SK-N-SH (cell line): ENCODE measurements at regions not wholly inside any gene's neighbourhood (a gene's known extent, or its start where the extent isn't known, plus 50 kb on each side); places are given as distances from the start of the nearest gene placed in this dataset.

Source experiments
- CTCF ChIA-PET: fragments of 300-600, 350-600 bp; formaldehyde crosslinking; extraction: SDS; loops from one replicate; lab custom pipeline; 2021; lab: Yijun Ruan, JAX
- POLR2A ChIA-PET: fragments of 350-600 bp; sonication (Branson Sonifier 250); formaldehyde crosslinking; extraction: SDS; loops from one replicate; lab custom pipeline; 2020; ENCODE audit warnings: antibody characterized with exemption, inconsistent platforms; lab: Yijun Ruan, JAX
- DNase-seq: peaks from one replicate; pipeline ENCODE4 v3.0.0; 2012
- H2AFZ ChIP-seq: fragments of 200-600 bp; sonication (generic); 2 replicates; pipeline ENCODE4 v1.8.1; 2016; ENCODE audit warnings: antibody characterized with exemption, mild to moderate bottlenecking, low read depth
- H3F3A ChIP-seq: fragments of 200-600 bp; sonication (generic); replicated peaks from 2 replicates; pipeline ENCODE3; 2016; ENCODE audit warnings: antibody characterized with exemption, mild to moderate bottlenecking; ENCODE audit not compliant: insufficient read depth
- H3K27ac ChIP-seq, 2 experiments: fragments of 200-500 bp in 1 of 2; fragments of 200-600 bp in 1 of 2; sonication (Bioruptor generic) in 1 of 2; sonication (generic), shearing (Covaris generic) in 1 of 2; 2 replicates each; pipeline versions ENCODE4 v1.5.1 to v1.6.1; 2014 to 2016; ENCODE audit warnings: low read depth in 2 of 2, inconsistent platforms in 1 of 2, low read length in 1 of 2, mild to moderate bottlenecking in 1 of 2, mixed read lengths in 1 of 2
- H3K27me3 ChIP-seq: fragments of 200-600 bp; sonication (generic), shearing (Covaris generic); 2 replicates; pipeline ENCODE4 v1.6.1; 2016; ENCODE audit warnings: mixed run types; ENCODE audit not compliant: insufficient read depth
- H3K36me3 ChIP-seq, 2 experiments: fragments of 200-500 bp in 1 of 2; fragments of 200-600 bp in 1 of 2; sonication (Bioruptor generic) in 1 of 2; sonication (generic) in 1 of 2; replicated peaks in 1 of 2; 2 replicates each; pipeline versions ENCODE3 to v1.5.1; 2014 to 2016; ENCODE audit warnings: low read length in 1 of 2, mild to moderate bottlenecking in 1 of 2; ENCODE audit not compliant: insufficient read depth in 2 of 2, control insufficient read depth in 1 of 2
- H3K4me1 ChIP-seq, 2 experiments: fragments of 200-500 bp in 1 of 2; fragments of 200-600 bp in 1 of 2; sonication (Bioruptor generic) in 1 of 2; sonication (generic), shearing (Covaris generic) in 1 of 2; 2 replicates each; pipeline versions ENCODE4 v1.5.1 to v1.6.1; 2014 to 2016; ENCODE audit warnings: low read depth in 1 of 2, low read length in 1 of 2, mixed run types in 1 of 2; ENCODE audit not compliant: insufficient read depth in 2 of 2, control insufficient read depth in 1 of 2
- H3K4me2 ChIP-seq: fragments of 200-600 bp; sonication (generic), shearing (Covaris generic); 2 replicates; pipeline ENCODE4 v1.6.1; 2017; ENCODE audit warnings: mixed run types
- H3K4me3 ChIP-seq, 2 experiments: fragments of 200-500 bp in 1 of 2; fragments of 200-600 bp in 1 of 2; sonication (Bioruptor generic) in 1 of 2; sonication (generic), shearing (Covaris generic) in 1 of 2; 2 replicates each; pipeline versions ENCODE4 v1.5.1 to v1.8.1; 2014 to 2016; ENCODE audit warnings: low read depth in 2 of 2, inconsistent platforms in 1 of 2, low read length in 1 of 2, mild to moderate bottlenecking in 1 of 2, mixed read lengths in 1 of 2, moderate library complexity in 1 of 2
- H3K79me2 ChIP-seq: fragments of 200-600 bp; sonication (generic); 2 replicates; pipeline ENCODE4 v1.8.1; 2017; ENCODE audit warnings: mild to moderate bottlenecking; ENCODE audit not compliant: insufficient read depth
- H3K9ac ChIP-seq: fragments of 200-600 bp; sonication (generic); 2 replicates; pipeline ENCODE4 v1.6.1; 2017; ENCODE audit warnings: mixed run types
- H3K9me2 ChIP-seq: fragments of 200-600 bp; sonication (generic); 2 replicates; pipeline ENCODE4 v1.6.1; 2017; ENCODE audit warnings: mixed run types
- H3K9me3 ChIP-seq: fragments of 200-600 bp; sonication (generic); 2 replicates; pipeline ENCODE4 v1.6.1; 2017; ENCODE audit warnings: mixed run types, mild to moderate bottlenecking, moderate library complexity
- H4K20me1 ChIP-seq: fragments of 200-600 bp; sonication (generic); 2 replicates; pipeline ENCODE4 v1.6.1; 2017; ENCODE audit warnings: mild to moderate bottlenecking, mixed run types; ENCODE audit not compliant: insufficient read depth
- CHD2 ChIP-seq: fragments of 150-350 bp; IDR thresholded peaks from 2 replicates; pipeline ENCODE4 v1.6.1; 2018; ENCODE audit warnings: low read length; ENCODE audit not compliant: partially characterized antibody
- ELF1 ChIP-seq: IDR thresholded peaks from 2 replicates; pipeline ENCODE4 v1.4.0; 2012
- EP300 ChIP-seq, 2 experiments: IDR thresholded peaks; 2 replicates each; pipeline versions ENCODE4 v1.4.0 to v1.6.1; 2012; ENCODE audit warnings: borderline replicate concordance in 1 of 2, low read depth in 1 of 2, low read length in 1 of 2
- GABPA ChIP-seq: IDR thresholded peaks from 2 replicates; pipeline ENCODE4 v1.4.0; 2012; ENCODE audit warnings: low read depth, mild to moderate bottlenecking
- MXI1 ChIP-seq: IDR thresholded peaks from 2 replicates; pipeline ENCODE4 v1.6.1; 2012; ENCODE audit warnings: mild to moderate bottlenecking, low read depth, low read length, improper control_type of control experiment
- NFIC ChIP-seq: IDR thresholded peaks from 2 replicates; pipeline ENCODE4 v1.4.0; 2012; ENCODE audit warnings: borderline replicate concordance
- PBX3 ChIP-seq: IDR thresholded peaks from 2 replicates; pipeline ENCODE4; 2012
- POLR2AphosphoS5 ChIP-seq: IDR thresholded peaks from 2 replicates; pipeline ENCODE4 v1.6.1; 2012; ENCODE audit warnings: low read depth, low read length
- RAD21 ChIP-seq: IDR thresholded peaks from 2 replicates; pipeline ENCODE4 v1.6.1; 2012; ENCODE audit warnings: mild to moderate bottlenecking, low read length
- REST ChIP-seq: IDR thresholded peaks from 2 replicates; pipeline ENCODE4 v1.6.1; 2012; ENCODE audit warnings: mild to moderate bottlenecking, low read depth, low read length, moderate library complexity
- RFX5 ChIP-seq: IDR thresholded peaks from 2 replicates; pipeline ENCODE4 v1.6.1; 2012; ENCODE audit warnings: mild to moderate bottlenecking, improper control_type of control experiment, low read length
- RXRA ChIP-seq: IDR thresholded peaks from 2 replicates; pipeline ENCODE4 v1.4.0; 2012; ENCODE audit warnings: low read depth, mild to moderate bottlenecking, borderline replicate concordance
- SIN3A ChIP-seq: IDR thresholded peaks from 2 replicates; pipeline ENCODE4 v1.6.1; 2012; ENCODE audit warnings: low read depth, mild to moderate bottlenecking, low read length, moderate library complexity, borderline replicate concordance
- SMC3 ChIP-seq: IDR thresholded peaks from 2 replicates; pipeline ENCODE4 v1.6.1; 2012; ENCODE audit warnings: low read depth, low read length, improper control_type of control experiment
- TEAD4 ChIP-seq: IDR thresholded peaks from 2 replicates; pipeline ENCODE4 v1.4.0; 2012; ENCODE audit warnings: mild to moderate bottlenecking, borderline replicate concordance; ENCODE audit not compliant: insufficient read depth
- USF2 ChIP-seq: fragments of 150-350 bp; IDR thresholded peaks from 2 replicates; pipeline ENCODE4 v1.6.1; 2017; ENCODE audit warnings: antibody characterized with exemption, low read length, low read depth, borderline replicate concordance
- ZBTB33 ChIP-seq: IDR thresholded peaks from 2 replicates; pipeline ENCODE4 v1.4.0; 2012; ENCODE audit warnings: low read depth, borderline replicate concordance
- WGBS: methylation state at CpG from one replicate; pipeline ENCODE4 v1.1.6; 2017; ENCODE audit warnings: low lambda C conversion rate; 5-methylcytosine and 5-hydroxymethylcytosine counted together

GRCh38 chr13:81670048-81670447, 1329.1 kb upstream of the SPRY2 start:
- ChIA-PET CTCF (no interaction called here), POLR2A (no interaction called here)
- 4% methylated on average over 2 of the region's 2 CpGs for WGBS

More at GRCh38 chr13:81670048-81670447, 1329.1 kb upstream of the SPRY2 start:
- H3K4me3 ChIP-seq: no peak overlapping the region
- H3K9me3 ChIP-seq: no peaks in the 10 kb centered on the region
- H3K9ac ChIP-seq: no peak overlapping the region
- no peaks in the 10 kb centered on the region for H3F3A ChIP-seq
- H3K4me1 ChIP-seq: no peaks in the 10 kb centered on the region
- no peak overlapping the region for H3K4me2 ChIP-seq
- H3K27ac ChIP-seq: no peak overlapping the region
- no peak overlapping the region for H2AFZ ChIP-seq
- no peaks in the 10 kb centered on the region for H3K9me2 ChIP-seq
- no peaks in the 10 kb centered on the region for H3K36me3 ChIP-seq
- H3K79me2 ChIP-seq: no peaks in the 10 kb centered on the region
- no peaks in the 10 kb centered on the region for H4K20me1 ChIP-seq
- no peak for TF ChIP-seq ELF1
- no peak for TF ChIP-seq SIN3A
- no peak for TF ChIP-seq RAD21
- TF ChIP-seq MXI1: no peak
- no peak for TF ChIP-seq RFX5
- TF ChIP-seq PBX3: no peak
- TF ChIP-seq POLR2AphosphoS5: no peak
- no peak for TF ChIP-seq NFIC
- TF ChIP-seq TEAD4: no peak
- TF ChIP-seq GABPA: no peak
- TF ChIP-seq REST: no peak
- no peak for TF ChIP-seq SMC3
- TF ChIP-seq RXRA: no peak
- TF ChIP-seq USF2: no peak
- no peak for TF ChIP-seq EP300 (IDR thresholded peaks at IDR 0.05; ENCODE audit: borderline replicate concordance in 1 of 2, low read depth in 1 of 2, low read length in 1 of 2)
- no peak for TF ChIP-seq ZBTB33
- TF ChIP-seq CHD2: no peak
- H3K27me3 ChIP-seq: no peaks in the 10 kb centered on the region
- DNase-seq: no peak
